WERI-Rb-1 (cell line): ENCODE measurements at regions not wholly inside any gene's neighbourhood (a gene's known extent, or its start where the extent isn't known, plus 50 kb on each side); places are given as distances from the start of the nearest gene placed in this dataset.
"Not testable (repeated sequence)": the region's sequence is repeated elsewhere in the genome, so short reads cannot be mapped to it uniquely, and the experiment has no call there.

ENCODE experiments used
- DNase-seq: peaks from one replicate; pipeline ENCODE4 v3.0.0-alpha.2; 2020
- H3K27ac ChIP-seq: fragments of 250-450 bp; sonication (Bioruptor Pico); 2 replicates; pipeline ENCODE4 v1.5.1; 2020; ENCODE audit warnings: mild to moderate bottlenecking, moderate library complexity
- H3K27me3 ChIP-seq: fragments of 250-450 bp; sonication (Bioruptor Pico); 2 replicates; pipeline ENCODE4 v1.5.1; 2021; ENCODE audit warnings: mild to moderate bottlenecking, low read depth, moderate library complexity; ENCODE audit not compliant: insufficient read depth, severe bottlenecking
- H3K36me3 ChIP-seq: fragments of 250-450 bp; sonication (Bioruptor Pico); 2 replicates; pipeline ENCODE4 v1.5.1; 2020; ENCODE audit warnings: mild to moderate bottlenecking, moderate library complexity
- H3K4me3 ChIP-seq: 2 replicates; pipeline ENCODE4 v1.5.1; 2011; ENCODE audit warnings: low read depth, mild to moderate bottlenecking, control low read depth, low read length
- H3K9me3 ChIP-seq: fragments of 250-450 bp; sonication (Bioruptor Pico); 2 replicates; pipeline ENCODE4 v1.5.1; 2021; ENCODE audit warnings: mild to moderate bottlenecking, moderate library complexity; ENCODE audit not compliant: severe bottlenecking
- TF ChIP-seq, protein P1 (sequence below): IDR thresholded peaks from 2 replicates; pipeline ENCODE4 v1.5.1; 2011; ENCODE audit warnings: low read depth, mild to moderate bottlenecking, control low read depth, inconsistent platforms, low read length

DNA sequence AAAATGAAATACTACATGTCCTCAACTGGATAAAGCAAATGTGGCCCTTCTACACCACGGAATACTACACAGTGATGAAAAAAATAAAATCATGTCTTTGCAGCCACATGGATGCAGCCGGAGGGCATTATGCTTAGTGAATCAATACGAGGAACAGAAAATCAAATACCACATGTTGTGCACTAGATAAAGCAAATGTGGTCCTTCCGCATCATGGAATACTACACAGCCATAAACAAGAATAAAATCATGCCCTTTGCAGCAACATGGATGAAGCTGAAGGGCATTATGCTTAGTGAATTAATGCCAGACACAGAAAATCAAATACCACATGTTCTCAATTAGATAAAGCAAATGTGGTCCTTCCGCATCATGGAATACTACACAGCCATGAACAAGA lies 204.4 kb downstream of the GOLGA6L6 start:
- H3K4me3 ChIP-seq, H3K36me3 ChIP-seq, H3K27me3 ChIP-seq, H3K27ac ChIP-seq, DNase-seq: not testable (repeated sequence)
- H3K9me3 ChIP-seq: peaks cover 19% of the 10 kb centered on the region

DNA sequence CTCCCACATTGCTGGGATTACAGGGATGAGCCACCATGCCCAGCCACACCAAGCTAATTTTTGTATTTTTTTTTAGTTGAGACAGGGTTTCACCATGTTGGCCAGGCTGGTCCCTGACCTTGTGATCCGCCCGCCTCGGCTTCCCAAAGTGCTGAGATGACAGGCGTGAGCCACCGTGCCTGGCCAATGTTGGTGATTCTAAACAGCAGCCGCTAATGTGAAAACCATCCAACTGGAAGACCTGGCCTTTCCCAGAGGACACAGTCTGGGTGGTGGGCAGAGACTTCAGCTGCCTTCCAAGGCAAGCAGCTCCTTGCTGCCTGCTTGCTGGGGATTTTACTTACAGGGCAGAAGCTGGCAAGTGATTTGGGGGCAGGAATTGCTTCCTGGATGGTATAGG lies 207.1 kb downstream of the GOLGA6L6 start:
- H3K27me3 ChIP-seq, H3K27ac ChIP-seq, DNase-seq, H3K36me3 ChIP-seq, H3K9me3 ChIP-seq, H3K4me3 ChIP-seq: not testable (repeated sequence)

DNA sequence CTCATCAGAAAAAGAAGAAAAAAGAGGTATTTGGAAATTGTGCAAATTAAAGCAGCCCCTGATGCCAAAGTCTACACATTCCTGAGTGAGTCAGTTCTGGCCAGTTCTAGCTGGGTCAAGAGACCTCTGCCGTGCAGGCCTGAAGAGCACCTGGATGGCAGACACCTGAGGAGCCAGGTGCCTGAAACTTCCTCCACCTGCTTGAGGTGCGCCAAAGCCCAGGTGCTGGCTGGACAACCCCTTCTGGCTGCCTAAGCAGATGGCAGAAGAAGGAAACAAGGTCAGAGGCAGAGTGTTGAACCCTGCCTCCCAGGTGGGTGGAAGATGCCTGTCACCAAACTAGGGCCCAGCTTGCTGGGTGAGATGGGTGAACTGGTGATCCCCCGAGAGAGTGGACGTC lies 215.8 kb downstream of the GOLGA6L6 start:
- not testable (repeated sequence) for H3K4me3 ChIP-seq, H3K36me3 ChIP-seq, H3K27ac ChIP-seq, DNase-seq, H3K27me3 ChIP-seq, H3K9me3 ChIP-seq

DNA sequence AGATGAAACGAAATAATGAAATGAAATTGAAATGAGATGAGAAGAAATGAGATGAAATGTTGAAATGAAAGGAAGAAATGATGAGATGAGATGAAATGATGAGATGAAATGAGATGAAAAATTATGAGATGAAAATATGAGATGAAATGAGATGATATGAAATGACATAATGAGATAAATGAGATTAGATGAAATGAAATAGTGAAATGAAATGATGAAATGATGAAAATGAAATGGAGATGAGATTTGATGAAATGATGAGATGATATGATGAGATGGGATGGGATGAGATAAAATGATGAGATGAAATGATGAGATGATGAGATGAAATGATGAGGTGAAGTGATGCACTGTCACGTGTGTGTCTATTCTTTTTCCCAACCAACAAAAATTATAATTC lies 224.5 kb downstream of the GOLGA6L6 start:
- not testable (repeated sequence) for H3K27ac ChIP-seq, DNase-seq, H3K36me3 ChIP-seq, H3K27me3 ChIP-seq, H3K9me3 ChIP-seq, H3K4me3 ChIP-seq

DNA sequence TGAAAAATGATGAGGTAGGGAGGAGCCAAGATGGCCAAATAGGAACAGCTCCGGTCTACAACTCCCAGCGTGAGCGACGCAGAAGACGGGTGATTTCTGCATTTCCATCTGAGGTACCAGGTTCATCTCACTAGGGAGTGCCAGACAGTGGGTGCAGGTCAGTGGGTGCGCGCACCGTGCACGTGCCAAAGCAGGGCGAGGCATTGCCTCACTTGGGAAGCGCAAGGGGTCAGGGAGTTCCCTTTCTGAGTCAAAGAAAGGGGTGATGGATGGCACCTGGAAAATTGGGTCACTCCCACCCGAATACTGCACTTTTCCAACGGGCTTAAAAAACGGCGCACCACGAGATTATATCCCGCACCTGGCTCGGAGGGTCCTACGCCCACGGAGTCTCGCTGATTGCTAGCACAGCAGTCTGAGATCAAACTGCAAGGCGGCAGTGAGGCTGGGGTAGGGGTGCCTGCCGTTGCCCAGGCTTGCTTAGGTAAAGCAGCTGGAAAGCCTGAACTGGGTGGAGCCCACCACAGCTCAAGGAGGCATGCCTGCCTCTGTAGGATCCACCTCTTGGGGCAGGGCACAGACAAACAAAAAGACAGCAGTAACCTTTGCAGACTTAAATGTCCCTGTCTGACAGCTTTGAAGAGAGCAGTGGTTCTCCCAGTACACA lies 230.5 kb downstream of the GOLGA6L6 start:
- DNase-seq, H3K27me3 ChIP-seq, H3K9me3 ChIP-seq, H3K4me3 ChIP-seq, H3K36me3 ChIP-seq, H3K27ac ChIP-seq: not testable (repeated sequence)

DNA sequence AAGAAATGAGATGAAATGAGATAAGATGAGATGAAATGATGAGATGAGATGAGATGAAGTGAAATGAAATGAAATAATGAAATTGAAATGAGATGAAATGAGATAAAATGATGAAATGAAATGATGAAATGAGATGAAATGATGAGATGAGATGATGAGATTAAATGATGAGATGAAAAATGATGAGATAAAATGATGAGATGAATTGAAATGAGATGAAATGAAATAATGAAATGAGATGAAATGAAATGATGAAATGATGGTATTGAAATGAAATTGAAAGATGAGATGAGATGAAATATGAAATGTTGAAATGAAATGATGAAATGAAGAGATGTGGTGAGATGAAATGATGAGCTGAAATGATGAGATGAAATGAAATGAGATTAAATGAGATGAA lies 231.0 kb downstream of the GOLGA6L6 start:
- TF ChIP-seq, protein P1, sequence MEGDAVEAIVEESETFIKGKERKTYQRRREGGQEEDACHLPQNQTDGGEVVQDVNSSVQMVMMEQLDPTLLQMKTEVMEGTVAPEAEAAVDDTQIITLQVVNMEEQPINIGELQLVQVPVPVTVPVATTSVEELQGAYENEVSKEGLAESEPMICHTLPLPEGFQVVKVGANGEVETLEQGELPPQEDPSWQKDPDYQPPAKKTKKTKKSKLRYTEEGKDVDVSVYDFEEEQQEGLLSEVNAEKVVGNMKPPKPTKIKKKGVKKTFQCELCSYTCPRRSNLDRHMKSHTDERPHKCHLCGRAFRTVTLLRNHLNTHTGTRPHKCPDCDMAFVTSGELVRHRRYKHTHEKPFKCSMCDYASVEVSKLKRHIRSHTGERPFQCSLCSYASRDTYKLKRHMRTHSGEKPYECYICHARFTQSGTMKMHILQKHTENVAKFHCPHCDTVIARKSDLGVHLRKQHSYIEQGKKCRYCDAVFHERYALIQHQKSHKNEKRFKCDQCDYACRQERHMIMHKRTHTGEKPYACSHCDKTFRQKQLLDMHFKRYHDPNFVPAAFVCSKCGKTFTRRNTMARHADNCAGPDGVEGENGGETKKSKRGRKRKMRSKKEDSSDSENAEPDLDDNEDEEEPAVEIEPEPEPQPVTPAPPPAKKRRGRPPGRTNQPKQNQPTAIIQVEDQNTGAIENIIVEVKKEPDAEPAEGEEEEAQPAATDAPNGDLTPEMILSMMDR: no peak
- Histone ChIP-seq H3K27me3 (peaks cover 3% of the 10 kb centered on the region), H3K27ac (no peak overlapping the region), H3K36me3 (no peaks in the 10 kb centered on the region), H3K4me3 (no peak overlapping the region), H3K9me3 (no peaks in the 10 kb centered on the region)
- DNase-seq: no peak

DNA sequence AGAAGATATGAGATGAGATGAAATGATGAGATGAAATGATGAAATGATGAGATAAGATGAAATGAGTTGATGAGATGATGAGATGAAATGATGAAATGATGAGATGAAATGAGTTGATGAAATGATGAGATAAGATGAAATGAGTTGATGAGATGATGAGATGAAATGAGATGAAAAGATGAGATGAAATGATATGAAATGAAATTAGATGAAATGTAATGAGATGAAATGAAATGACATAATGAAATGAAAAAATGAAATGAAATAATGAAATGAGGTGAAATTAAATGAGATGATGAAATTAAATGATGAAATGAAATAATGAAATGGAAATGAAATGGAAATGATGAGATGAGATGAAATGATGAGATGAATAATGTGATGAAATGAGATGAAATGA lies 231.6 kb downstream of the GOLGA6L6 start:
- not testable (repeated sequence) for DNase-seq, H3K9me3 ChIP-seq, H3K27me3 ChIP-seq, H3K4me3 ChIP-seq, H3K27ac ChIP-seq, H3K36me3 ChIP-seq

DNA sequence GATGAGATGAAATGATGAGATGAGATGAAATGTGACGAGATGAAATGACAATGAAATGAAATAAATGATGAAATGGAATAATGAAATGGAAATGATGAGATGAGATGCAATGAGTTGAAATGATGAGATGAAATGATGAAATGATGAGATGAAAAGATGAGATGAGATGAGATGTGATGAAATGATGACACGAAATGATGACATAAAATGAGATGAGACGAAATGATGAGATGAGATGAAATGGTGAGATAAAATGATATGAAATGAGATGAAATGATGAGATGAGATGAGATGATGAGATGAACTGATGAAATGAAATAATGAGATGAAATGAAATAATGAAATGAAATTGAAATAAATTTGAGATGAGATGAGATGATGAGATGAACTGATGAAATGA lies 232.2 kb downstream of the GOLGA6L6 start:
- not testable (repeated sequence) for H3K27ac ChIP-seq, H3K9me3 ChIP-seq, DNase-seq, H3K36me3 ChIP-seq, H3K27me3 ChIP-seq, H3K4me3 ChIP-seq

DNA sequence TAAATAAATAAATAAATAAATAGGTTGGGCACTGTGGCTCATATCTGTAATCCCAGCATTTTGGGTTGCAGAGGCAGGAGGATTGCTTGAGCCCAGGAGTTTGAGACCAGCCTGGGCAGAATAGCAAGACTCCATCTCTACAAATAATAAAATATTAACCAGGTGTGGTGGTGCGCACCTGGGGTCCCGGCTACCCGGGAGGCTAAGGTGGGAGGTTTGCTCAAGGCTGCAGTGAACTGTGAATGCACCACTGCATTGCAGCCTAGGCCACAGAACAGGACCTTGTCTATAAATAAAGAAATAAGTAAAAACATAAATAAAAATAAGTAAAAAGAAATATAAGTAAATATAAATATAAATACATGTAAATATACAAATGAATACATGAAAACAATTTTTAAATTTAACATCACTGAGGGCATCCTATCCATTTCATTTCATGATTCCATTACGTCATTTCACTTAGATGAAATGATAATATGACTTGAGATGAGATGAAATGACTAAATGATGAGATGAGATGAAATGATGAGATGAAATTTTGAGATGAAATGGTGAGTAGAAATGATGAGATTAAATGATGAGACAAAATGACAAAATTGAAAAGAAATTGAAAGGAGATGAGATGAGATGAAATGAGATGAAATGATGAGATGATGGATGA lies 233.4 kb downstream of the GOLGA6L6 start:
- H3K27me3 ChIP-seq, H3K4me3 ChIP-seq, H3K9me3 ChIP-seq, H3K27ac ChIP-seq, DNase-seq, H3K36me3 ChIP-seq: not testable (repeated sequence)

DNA sequence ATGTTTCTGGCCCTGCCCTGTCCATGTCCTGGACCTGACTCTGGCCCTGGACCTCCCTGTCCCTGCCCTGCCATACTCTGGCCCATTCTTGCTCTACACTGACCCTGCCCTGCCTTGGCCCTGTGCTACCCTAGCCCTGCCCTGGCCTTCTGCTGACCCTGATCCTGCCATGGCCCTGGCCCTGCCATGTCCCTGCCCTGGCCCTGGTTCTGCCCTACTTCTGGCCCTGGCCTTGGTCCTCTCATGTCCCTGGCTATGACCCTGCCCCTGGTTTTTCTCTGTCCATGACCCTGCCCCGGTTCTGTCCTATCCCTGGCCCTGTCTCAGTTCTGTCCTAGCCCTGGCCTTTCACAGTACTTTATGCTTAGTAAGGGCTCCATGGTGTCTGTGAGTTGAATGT lies 234.5 kb downstream of the GOLGA6L6 start:
- not testable (repeated sequence) for H3K4me3 ChIP-seq, H3K27me3 ChIP-seq, DNase-seq, H3K9me3 ChIP-seq, H3K36me3 ChIP-seq, H3K27ac ChIP-seq

DNA sequence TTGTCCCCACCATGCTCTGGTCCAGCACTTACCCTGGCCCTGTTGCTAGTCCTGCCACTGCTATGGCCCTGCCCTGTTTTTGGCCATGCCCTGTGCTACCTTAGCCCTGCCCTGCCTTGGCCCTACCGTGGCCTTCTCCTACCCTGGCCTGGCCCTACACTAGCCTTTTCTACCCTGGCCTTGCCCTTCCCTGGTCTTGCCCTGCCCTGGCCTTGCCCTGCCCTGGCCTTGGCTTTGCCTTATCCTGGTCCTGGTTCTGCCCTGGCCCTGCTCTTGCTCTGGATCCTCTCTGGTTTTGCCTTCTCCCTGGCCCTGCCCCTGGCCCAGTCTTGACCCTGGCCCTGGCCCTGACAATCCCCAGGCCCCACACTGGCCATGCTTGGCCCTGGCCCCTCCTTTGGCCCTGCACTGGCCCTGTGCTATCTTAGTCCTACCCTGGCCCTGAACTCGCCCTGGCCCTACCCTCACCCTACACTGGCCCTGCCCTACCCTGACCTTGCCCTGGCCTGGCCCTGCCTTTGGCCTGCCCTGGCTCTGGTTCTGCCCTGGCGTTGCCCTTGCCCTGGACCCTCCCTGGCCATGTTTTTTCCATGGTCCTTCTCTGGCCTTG lies 235.0 kb downstream of the GOLGA6L6 start:
- not testable (repeated sequence) for H3K27me3 ChIP-seq, H3K9me3 ChIP-seq, H3K27ac ChIP-seq, H3K4me3 ChIP-seq, H3K36me3 ChIP-seq, DNase-seq

DNA sequence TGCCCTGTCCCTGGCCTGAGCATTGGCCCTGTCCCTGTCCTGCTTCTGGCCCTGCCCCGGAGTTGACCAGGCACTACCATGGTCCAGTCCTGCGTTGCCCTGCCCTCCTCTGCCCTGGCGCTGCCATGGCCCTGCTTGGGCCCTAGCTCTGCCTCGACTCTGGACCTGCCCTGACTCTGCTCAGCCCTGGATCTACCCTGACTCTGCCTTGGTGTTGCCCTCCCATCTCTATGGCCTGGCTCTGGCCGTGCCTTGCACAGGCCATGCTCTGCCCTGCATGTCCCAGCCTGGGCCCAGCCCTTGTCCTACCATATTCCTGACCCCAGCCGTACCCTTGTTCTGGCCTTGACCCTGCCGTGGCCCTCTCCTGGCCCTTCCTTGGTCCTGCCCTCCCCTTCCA lies 235.7 kb downstream of the GOLGA6L6 start:
- H3K27me3 ChIP-seq, DNase-seq, H3K4me3 ChIP-seq, H3K36me3 ChIP-seq, H3K9me3 ChIP-seq, H3K27ac ChIP-seq: not testable (repeated sequence)

DNA sequence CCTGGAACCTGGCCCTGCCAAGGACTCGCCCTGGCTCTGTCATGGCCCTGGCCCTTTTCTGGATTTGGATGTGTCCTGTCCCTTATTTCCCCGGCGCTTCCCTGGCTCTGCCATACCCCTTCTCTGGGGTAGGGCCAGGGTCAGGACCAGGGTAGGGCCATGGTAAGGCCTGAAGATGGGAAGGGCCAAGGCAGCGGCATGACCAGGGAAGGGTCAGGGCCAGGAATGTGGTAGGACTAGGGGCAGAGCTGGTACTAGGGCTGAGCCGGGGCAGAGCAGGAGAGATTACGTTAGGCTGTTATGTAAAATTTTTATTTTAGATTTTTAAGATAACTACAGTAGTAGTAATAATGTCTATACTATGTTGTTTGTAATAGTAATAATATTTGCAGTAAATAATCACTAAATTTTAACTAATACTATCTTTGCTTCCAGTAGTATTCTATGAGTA lies 236.6 kb downstream of the GOLGA6L6 start:
- H3K4me3 ChIP-seq, H3K27me3 ChIP-seq, H3K27ac ChIP-seq, DNase-seq, H3K36me3 ChIP-seq, H3K9me3 ChIP-seq: not testable (repeated sequence)
